Aorta (tissue), 5 donors: ENCODE measurements at regions not wholly inside any gene's neighbourhood (a gene's known extent, or its start where the extent isn't known, plus 50 kb on each side); places are given as distances from the start of the nearest gene placed in this dataset.

ENCODE experiments used
- ATAC-seq: fragments of 200-7000 bp; cut with Tn5 transposase; one replicate; pipeline ENCODE4 v1.9.1; 2022; ENCODE audit warnings: moderate library complexity; ENCODE audit not compliant: low FRiP score
- DNase-seq, 2 donors: peaks; one replicate each; pipeline ENCODE4 v3.0.0-alpha.2; 2020
- H3K27ac ChIP-seq, 2 donors: one replicate each; pipeline ENCODE4 v1.5.1; 2013; ENCODE audit warnings: low read length in 2 of 2, mild to moderate bottlenecking in 2 of 2, moderate library complexity in 2 of 2, control low read depth in 1 of 2, inconsistent platforms in 1 of 2, low read depth in 1 of 2
- H3K27me3 ChIP-seq, 2 donors: one replicate each; pipeline ENCODE4 v1.6.1; 2013; ENCODE audit warnings: control low read depth in 1 of 2, low read length in 1 of 2, mild to moderate bottlenecking in 1 of 2, moderate library complexity in 1 of 2; ENCODE audit not compliant: insufficient read depth in 2 of 2, control insufficient read depth in 1 of 2
- H3K36me3 ChIP-seq, 2 donors: one replicate each; pipeline ENCODE4 v1.6.1; 2013; ENCODE audit warnings: control low read depth in 1 of 2, low read length in 1 of 2, mild to moderate bottlenecking in 1 of 2; ENCODE audit not compliant: insufficient read depth in 2 of 2, control insufficient read depth in 1 of 2
- H3K4me1 ChIP-seq, 2 donors: one replicate each; pipeline ENCODE4 v1.6.1; 2013; ENCODE audit warnings: low read length in 2 of 2, control low read depth in 1 of 2, mild to moderate bottlenecking in 1 of 2, moderate library complexity in 1 of 2; ENCODE audit not compliant: insufficient read depth in 2 of 2, control insufficient read depth in 1 of 2
- H3K4me3 ChIP-seq, 2 donors: one replicate each; pipeline ENCODE4 v1.5.1; 2013; ENCODE audit warnings: low read length in 2 of 2, control low read depth in 1 of 2, mild to moderate bottlenecking in 1 of 2
- H3K9me3 ChIP-seq: one replicate; pipeline ENCODE4 v1.6.1; 2013; ENCODE audit warnings: mild to moderate bottlenecking, low read length; ENCODE audit not compliant: control insufficient read depth
- WGBS, 2 donors: extraction: QIAGEN DNeasy Blood & Tissue Kit; methylation state at CpG; one replicate each; pipeline ENCODE4 v1.1.7; 2013; 5-methylcytosine and 5-hydroxymethylcytosine counted together
- intact Hi-C, 2 donors: fragments of 100-400 bp; cut with DNase I; formaldehyde crosslinking; loops; one replicate each; pipeline versions ENCODE4 v1.14.2 to v1.15.0; 2022
- donor health status: healthy with polysubstance abuse.
- donor health status: Bipolar disorder and iron deficiency.
- donor health status: DM: no; HTN: no; CAD: no.
- donor health status: DM: no; HTN: no; CAD: no.
- donor health status: DM: yes; HTN: yes; CAD: no.

DNA sequence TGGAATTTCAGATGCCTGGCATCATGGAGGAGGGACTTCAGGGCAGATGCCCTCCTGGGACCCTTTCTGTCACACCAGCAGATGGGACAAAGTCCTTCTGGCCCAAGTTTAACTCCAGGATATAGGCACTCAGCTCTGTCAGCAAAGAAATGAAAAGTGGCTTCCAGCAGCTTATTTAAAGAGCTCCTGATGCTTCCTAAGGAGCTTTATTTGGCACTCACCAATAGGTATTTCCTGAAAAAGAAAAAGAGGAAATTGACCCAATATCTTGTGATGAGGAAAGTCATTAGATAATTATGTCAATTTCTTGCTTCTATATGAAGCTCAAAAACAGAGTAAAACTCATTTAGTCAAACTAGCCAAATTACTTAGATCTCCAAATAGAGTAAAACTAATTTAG is 224.6 kb downstream of the RAP2A start:
- Histone ChIP-seq H3K4me1 (no peaks in the 10 kb centered on the region), H3K9me3 (no peaks in the 10 kb centered on the region), H3K36me3 (no peaks in the 10 kb centered on the region), H3K27me3 (no peaks in the 10 kb centered on the region), H3K27ac (no peak overlapping the region), H3K4me3 (no peak overlapping the region)
- ATAC-seq (no peak), DNase-seq (no peak)
- intact Hi-C loops: no loop called here

DNA sequence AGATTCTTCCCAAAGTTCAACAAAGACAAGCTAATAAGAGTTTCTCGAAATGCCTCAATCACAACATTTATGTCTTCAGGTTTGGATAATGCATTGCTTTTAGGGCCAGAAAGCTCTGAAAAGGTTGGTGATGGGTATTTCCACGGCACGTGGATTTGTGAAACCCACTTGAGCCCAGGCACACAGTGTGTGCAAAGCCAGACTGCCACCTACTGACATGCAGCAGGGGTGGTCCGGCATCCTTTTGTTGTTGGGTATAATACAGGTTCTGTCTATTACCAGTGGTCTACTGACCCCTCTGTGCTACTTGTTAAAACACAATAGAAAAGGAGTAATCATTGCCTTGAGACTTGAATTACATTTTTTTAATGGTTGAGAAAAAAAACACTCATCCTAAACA is 225.6 kb downstream of the RAP2A start:
- no peaks in the 10 kb centered on the region for H3K4me1 ChIP-seq
- ATAC-seq (no peak), DNase-seq (no peak)
- no peak overlapping the region for H3K4me3 ChIP-seq
- no peak overlapping the region for H3K27ac ChIP-seq
- WGBS, 2 donors: 40 to 54% methylated on average over 4 of the region's 4 CpGs
- no peaks in the 10 kb centered on the region for H3K27me3 ChIP-seq
- H3K36me3 ChIP-seq: no peaks in the 10 kb centered on the region
- no peaks in the 10 kb centered on the region for H3K9me3 ChIP-seq
- intact Hi-C loops: no loop called here

DNA sequence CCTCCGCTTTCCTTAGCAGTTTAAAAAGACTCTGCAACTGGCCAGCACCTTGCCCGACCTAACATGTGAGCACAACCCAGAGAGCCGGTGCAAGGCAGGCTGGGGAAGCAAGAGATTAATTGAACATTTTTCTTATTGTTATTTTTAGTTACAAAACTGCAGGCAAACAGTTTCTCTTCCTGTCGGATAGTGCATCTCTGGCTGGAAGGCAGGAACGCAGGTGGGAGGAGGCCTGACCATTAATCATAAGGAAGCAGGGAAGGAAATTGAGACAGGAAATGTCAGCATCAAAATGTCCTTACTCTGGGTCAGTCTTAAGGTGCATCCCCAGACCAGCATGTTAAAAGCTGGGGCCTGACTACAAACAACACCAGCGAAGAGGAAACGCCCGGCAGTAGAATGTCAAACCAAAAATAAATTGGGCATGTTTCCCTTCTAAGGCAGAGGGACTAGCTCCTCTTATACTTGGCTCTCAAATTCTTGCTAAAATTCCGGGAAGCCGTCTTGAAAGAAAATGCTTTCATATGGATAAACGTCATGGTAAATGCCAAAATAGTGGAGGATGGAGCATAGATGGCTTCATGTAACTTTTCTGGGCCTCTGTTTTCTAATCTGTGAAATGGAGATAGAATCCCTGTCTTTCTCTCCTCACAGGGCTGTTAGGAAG is 226.8 kb downstream of the RAP2A start:
- intact Hi-C loops: no loop called here
- WGBS, 2 donors: 38% methylated on average over 11 of the region's 11 CpGs
- Histone ChIP-seq H3K9me3 (no peaks in the 10 kb centered on the region), H3K4me1 (no peaks in the 10 kb centered on the region), H3K27me3 (no peaks in the 10 kb centered on the region), H3K36me3 (no peaks in the 10 kb centered on the region), H3K27ac (no peak overlapping the region), H3K4me3 (no peak overlapping the region)
- ATAC-seq (peak; percentile 44), DNase-seq (peak in 1 of 2 donors; percentile 50)

DNA sequence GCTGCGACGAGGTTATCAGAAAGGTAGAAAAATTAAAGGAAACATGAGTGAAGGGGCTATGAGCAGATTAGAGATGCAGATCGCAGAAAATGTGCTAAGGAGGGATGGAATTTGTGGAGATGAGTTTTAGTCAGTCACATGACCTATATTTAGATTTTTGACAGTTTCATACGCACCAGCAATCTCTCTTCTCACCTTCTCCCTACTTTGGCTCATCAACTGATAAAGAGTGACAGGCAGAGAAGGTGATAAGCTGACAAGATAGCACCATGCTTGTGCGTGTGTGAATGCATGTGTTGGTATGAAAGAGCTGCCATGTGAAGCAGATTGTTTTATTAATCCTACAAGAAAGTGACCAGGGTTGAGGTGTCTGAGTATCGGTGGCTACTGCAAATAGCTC is 252.6 kb downstream of the RAP2A start:
- Histone ChIP-seq H3K9me3 (no peaks in the 10 kb centered on the region), H3K27me3 (no peaks in the 10 kb centered on the region), H3K4me3 (no peak overlapping the region), H3K36me3 (no peaks in the 10 kb centered on the region), H3K27ac (no peak overlapping the region), H3K4me1 (no peaks in the 10 kb centered on the region)
- ATAC-seq: no peak
- 73 to 83% methylated on average over 6 of the region's 6 CpGs for WGBS, 2 donors
- no peak for DNase-seq
- intact Hi-C loops: no loop called here

DNA sequence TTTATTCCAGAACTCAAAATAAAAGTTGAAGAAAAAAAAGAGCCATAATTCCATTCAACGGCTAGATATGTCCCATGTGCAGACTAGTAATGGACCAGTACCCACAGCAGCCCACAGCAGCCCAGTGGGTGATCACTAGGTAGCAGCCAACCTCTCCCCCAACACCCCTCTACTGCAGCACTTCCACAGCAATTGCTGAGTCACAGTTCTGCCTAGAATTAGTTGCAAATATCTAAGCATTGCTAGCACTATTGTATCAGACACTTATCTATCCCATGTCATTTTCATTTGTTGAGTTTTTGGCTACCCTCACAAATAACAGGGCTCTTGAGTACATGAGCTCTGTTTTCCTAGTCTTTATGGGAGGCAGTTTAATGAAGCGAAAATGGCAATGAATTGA is 258.7 kb downstream of the RAP2A start:
- H3K27me3 ChIP-seq: no peaks in the 10 kb centered on the region
- H3K4me1 ChIP-seq: no peaks in the 10 kb centered on the region
- 80 to 83% methylated on average over 2 of the region's 2 CpGs for WGBS, 2 donors
- H3K9me3 ChIP-seq: no peaks in the 10 kb centered on the region
- intact Hi-C loops: no loop called here
- no peaks in the 10 kb centered on the region for H3K36me3 ChIP-seq
- no peak overlapping the region for H3K4me3 ChIP-seq
- no peak for DNase-seq
- H3K27ac ChIP-seq: no peak overlapping the region
- ATAC-seq: no peak

DNA sequence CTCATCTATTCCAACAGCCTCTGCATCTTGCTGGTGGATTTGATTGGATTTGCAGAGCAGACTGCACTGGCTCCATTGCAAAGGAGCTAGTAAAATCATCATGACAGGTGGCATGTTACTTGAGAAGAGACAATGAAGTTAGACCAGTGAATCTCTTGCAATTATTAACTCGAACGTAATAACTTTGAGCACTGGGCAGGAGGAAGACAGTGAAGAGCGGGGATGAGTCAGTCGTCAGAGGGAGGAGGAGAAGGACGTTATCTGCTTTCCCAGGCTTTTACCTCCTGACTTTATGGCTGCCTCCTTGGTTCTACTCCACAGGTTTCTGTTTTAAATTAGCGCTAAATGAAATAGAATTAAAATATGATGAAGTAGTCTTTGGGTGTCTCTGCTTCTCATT is 257.8 kb upstream of the IPO5 start:
- H3K9me3 ChIP-seq: no peaks in the 10 kb centered on the region
- no peak overlapping the region for H3K27ac ChIP-seq
- WGBS, 2 donors: 91 to 94% methylated on average over 6 of the region's 6 CpGs
- ATAC-seq: no peak
- intact Hi-C loops: no loop called here
- no peaks in the 10 kb centered on the region for H3K4me1 ChIP-seq
- no peak for DNase-seq
- H3K27me3 ChIP-seq: no peaks in the 10 kb centered on the region
- no peaks in the 10 kb centered on the region for H3K36me3 ChIP-seq
- H3K4me3 ChIP-seq: no peak overlapping the region

DNA sequence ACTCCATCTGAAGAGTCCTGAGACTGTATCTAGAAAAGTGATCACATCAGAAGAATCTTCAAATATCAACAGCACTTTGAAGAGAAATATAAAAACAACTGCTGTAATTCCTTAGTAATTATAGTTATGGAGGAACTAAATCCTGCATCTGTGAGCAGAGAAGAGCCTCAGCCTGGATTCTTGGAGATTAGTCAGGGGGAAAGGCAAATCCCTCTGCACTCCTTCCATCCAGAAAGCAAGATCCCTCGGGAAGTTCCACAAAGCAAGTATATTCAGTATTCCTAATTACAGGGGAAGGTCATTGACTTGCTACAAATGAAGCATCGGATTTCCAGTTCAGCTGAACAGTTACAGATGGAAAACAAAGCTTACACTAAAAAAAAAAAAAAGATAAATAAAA is 256.6 kb upstream of the IPO5 start:
- Histone ChIP-seq H3K27ac (no peak overlapping the region), H3K27me3 (no peaks in the 10 kb centered on the region), H3K9me3 (no peaks in the 10 kb centered on the region), H3K4me1 (no peaks in the 10 kb centered on the region), H3K4me3 (no peak overlapping the region), H3K36me3 (no peaks in the 10 kb centered on the region)
- intact Hi-C loops: no loop called here
- DNase-seq (no peak), ATAC-seq (no peak)
- 80 to 91% methylated on average over 2 of the region's 2 CpGs for WGBS, 2 donors

DNA sequence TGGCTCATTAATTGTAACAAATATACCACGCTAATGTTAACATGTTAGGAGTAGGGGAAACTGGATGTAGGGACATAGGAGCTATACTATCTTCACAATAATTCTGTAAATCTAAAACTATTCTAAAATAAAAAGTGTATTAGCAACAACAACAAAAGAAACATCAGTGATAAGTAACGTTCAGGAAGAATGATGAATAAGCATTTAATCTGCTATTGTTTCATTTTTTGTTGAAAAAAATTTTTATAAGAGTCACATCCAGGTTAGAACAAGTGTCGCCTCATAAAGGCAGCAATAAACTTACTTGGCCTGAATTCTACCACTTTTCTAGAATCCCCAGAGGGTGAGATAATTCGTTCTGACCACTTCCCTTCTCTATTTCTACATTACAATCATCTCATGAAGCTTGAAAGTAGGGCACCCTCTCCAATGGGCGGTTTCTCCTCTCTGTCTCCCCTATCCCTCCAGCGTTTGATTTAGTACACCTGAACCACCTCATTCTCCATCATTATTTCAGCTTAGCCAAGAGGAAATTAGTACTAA is 253.1 kb upstream of the IPO5 start:
- Histone ChIP-seq H3K27ac (no peak overlapping the region), H3K4me3 (no peak overlapping the region), H3K4me1 (no peaks in the 10 kb centered on the region), H3K27me3 (no peaks in the 10 kb centered on the region), H3K9me3 (no peaks in the 10 kb centered on the region), H3K36me3 (no peaks in the 10 kb centered on the region)
- intact Hi-C loops: no loop called here
- ATAC-seq: no peak
- WGBS, 2 donors: 69 to 75% methylated on average over 6 of the region's 6 CpGs
- DNase-seq: no peak

DNA sequence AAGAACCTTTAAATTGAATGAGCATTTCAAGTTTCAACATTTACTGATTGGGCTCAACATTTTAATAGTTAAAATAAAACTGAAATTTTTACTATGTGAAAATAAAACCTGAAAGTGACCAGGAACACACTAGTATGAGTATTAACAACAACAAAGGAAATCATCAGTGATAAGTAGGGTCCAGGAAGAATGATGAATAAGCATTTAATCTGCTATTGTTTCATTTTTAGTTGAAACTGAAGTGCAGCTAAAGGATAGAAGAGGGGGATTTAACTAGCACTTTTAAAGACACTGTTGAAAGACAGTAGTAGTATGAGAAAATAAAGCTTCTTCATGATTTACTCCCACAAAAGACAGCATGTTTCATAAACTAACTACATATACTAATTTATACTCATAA is 250.9 kb upstream of the IPO5 start:
- no peak overlapping the region for H3K27ac ChIP-seq
- DNase-seq: no peak
- ATAC-seq: no peak
- intact Hi-C loops: no loop called here
- H3K4me3 ChIP-seq: no peak overlapping the region
- H3K36me3 ChIP-seq: no peaks in the 10 kb centered on the region
- H3K4me1 ChIP-seq: no peaks in the 10 kb centered on the region
- no peaks in the 10 kb centered on the region for H3K9me3 ChIP-seq
- H3K27me3 ChIP-seq: no peaks in the 10 kb centered on the region
